GM12892 (cell line): ENCODE measurements at regions not wholly inside any gene's neighbourhood (a gene's known extent, or its start where the extent isn't known, plus 50 kb on each side); places are given as distances from the start of the nearest gene placed in this dataset.

Source experiments
- POLR2A ChIP-seq: IDR thresholded peaks from 2 replicates; pipeline ENCODE4 v1.6.1; 2011; ENCODE audit warnings: low read depth, low read length, control low read depth
- POLR2AphosphoS5 ChIP-seq: IDR thresholded peaks from 2 replicates; pipeline ENCODE4 v1.6.1; 2011; ENCODE audit warnings: low read depth, low read length, control low read depth

GRCh38 chr6:44044940-44045671 is 82.1 kb downstream of the MRPL14 start:
- TF ChIP-seq POLR2A (no peak), POLR2AphosphoS5 (no peak)
